ENCODE measurements at regions not wholly inside any gene's neighbourhood (a gene's known extent, or its start where the extent isn't known, plus 50 kb on each side); places are given as distances from the start of the nearest gene placed in this dataset.

DNA sequence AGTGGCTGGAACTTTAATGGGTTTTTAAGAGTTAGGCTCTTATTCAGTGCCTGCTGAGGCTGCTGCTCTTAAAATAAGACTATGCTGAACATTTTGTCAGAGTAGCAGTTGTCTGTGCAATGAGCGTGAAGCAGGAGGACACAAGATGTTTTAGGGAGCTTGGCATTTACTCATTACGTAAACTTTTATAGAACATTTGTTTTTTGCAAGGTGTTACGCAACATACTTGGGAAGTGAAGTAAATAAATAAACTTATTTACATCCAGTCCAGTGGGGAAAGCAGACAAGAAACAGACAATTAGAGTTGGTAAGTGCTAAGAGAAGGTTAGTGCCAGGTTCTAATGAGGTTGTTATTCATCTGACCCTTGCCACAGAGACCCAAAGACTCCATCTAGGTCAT is 226.0 kb downstream of the HINT1 start:
- TF ChIP-seq CTCF (IDR thresholded peaks at IDR 0.05) (no peak), IRF3 (IDR thresholded peaks at IDR 0.05; ENCODE audit: low read depth, low read length) (no peak), POLR2AphosphoS5 (IDR thresholded peaks at IDR 0.05; ENCODE audit: low read depth, low read length) (no peak), RFX5 (IDR thresholded peaks at IDR 0.05; ENCODE audit: low read length) (no peak), SIN3A (IDR thresholded peaks at IDR 0.05; ENCODE audit: borderline replicate concordance, low read depth, low read length) (no peak), MEF2A (IDR thresholded peaks at IDR 0.05; ENCODE audit: borderline replicate concordance, low read depth) (no peak), RAD21 (IDR thresholded peaks at IDR 0.05; ENCODE audit: low read length) (no peak)
- TF ChIP-seq, protein P1, sequence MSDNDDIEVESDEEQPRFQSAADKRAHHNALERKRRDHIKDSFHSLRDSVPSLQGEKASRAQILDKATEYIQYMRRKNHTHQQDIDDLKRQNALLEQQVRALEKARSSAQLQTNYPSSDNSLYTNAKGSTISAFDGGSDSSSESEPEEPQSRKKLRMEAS (IDR thresholded peaks at IDR 0.05; ENCODE audit: low read depth): no peak
- TF ChIP-seq, protein P2, sequence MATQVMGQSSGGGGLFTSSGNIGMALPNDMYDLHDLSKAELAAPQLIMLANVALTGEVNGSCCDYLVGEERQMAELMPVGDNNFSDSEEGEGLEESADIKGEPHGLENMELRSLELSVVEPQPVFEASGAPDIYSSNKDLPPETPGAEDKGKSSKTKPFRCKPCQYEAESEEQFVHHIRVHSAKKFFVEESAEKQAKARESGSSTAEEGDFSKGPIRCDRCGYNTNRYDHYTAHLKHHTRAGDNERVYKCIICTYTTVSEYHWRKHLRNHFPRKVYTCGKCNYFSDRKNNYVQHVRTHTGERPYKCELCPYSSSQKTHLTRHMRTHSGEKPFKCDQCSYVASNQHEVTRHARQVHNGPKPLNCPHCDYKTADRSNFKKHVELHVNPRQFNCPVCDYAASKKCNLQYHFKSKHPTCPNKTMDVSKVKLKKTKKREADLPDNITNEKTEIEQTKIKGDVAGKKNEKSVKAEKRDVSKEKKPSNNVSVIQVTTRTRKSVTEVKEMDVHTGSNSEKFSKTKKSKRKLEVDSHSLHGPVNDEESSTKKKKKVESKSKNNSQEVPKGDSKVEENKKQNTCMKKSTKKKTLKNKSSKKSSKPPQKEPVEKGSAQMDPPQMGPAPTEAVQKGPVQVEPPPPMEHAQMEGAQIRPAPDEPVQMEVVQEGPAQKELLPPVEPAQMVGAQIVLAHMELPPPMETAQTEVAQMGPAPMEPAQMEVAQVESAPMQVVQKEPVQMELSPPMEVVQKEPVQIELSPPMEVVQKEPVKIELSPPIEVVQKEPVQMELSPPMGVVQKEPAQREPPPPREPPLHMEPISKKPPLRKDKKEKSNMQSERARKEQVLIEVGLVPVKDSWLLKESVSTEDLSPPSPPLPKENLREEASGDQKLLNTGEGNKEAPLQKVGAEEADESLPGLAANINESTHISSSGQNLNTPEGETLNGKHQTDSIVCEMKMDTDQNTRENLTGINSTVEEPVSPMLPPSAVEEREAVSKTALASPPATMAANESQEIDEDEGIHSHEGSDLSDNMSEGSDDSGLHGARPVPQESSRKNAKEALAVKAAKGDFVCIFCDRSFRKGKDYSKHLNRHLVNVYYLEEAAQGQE (IDR thresholded peaks at IDR 0.05; ENCODE audit: low read depth, low read length): no peak
